ENCODE measurements at regions not wholly inside any gene's neighbourhood (a gene's known extent, or its start where the extent isn't known, plus 50 kb on each side); places are given as distances from the start of the nearest gene placed in this dataset.

DNA sequence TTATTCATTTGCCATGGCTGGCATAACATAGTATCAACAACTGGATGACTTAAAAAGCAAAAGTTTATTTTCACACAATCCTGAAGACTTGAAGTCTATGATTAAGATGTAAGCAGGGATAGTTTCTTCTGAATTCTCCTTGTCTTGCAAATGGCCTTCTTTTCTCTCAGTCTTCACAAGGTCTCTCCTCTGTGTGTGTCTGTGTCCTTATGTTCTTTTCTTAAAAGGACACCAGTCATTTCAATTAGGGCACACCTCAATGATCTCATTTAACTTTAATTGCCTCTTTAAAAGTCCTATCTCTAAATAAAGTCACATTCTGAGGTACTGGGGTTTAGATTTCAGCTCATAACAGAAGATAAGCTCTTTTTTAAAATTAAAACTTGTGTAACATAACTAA is 399.7 kb downstream of the PABPC4L start:
- ChIA-PET CTCF (no interaction called here), POLR2A (no interaction called here)
- TF ChIP-seq EZH2phosphoT487 (IDR thresholded peaks at IDR 0.05; ENCODE audit: borderline replicate concordance, low read depth) (no peak), MXI1 (IDR thresholded peaks at IDR 0.05; ENCODE audit: low read depth, low read length) (no peak), RAD21 (IDR thresholded peaks at IDR 0.05; ENCODE audit: low read length) (no peak), RXRA (IDR thresholded peaks at IDR 0.05; ENCODE audit: borderline replicate concordance, low read depth) (no peak), MEF2A (IDR thresholded peaks at IDR 0.05; ENCODE audit: borderline replicate concordance, low read depth) (no peak), TEAD4 (IDR thresholded peaks at IDR 0.05; ENCODE audit: borderline replicate concordance, insufficient read depth) (no peak), GATA2 (CRISPR knock-in tag; IDR thresholded peaks at IDR 0.05) (no peak), TCF12 (IDR thresholded peaks at IDR 0.05) (no peak), NRF1 (IDR thresholded peaks at IDR 0.05; ENCODE audit: low read depth, low read length) (no peak), FOXM1 (IDR thresholded peaks at IDR 0.05; ENCODE audit: low read depth) (no peak), NFIC (IDR thresholded peaks at IDR 0.05; ENCODE audit: borderline replicate concordance) (no peak)
- TF ChIP-seq, protein P1, sequence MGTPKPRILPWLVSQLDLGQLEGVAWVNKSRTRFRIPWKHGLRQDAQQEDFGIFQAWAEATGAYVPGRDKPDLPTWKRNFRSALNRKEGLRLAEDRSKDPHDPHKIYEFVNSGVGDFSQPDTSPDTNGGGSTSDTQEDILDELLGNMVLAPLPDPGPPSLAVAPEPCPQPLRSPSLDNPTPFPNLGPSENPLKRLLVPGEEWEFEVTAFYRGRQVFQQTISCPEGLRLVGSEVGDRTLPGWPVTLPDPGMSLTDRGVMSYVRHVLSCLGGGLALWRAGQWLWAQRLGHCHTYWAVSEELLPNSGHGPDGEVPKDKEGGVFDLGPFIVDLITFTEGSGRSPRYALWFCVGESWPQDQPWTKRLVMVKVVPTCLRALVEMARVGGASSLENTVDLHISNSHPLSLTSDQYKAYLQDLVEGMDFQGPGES (IDR thresholded peaks at IDR 0.05; ENCODE audit: low read depth, low read length): no peak
- TF ChIP-seq, protein P2, sequence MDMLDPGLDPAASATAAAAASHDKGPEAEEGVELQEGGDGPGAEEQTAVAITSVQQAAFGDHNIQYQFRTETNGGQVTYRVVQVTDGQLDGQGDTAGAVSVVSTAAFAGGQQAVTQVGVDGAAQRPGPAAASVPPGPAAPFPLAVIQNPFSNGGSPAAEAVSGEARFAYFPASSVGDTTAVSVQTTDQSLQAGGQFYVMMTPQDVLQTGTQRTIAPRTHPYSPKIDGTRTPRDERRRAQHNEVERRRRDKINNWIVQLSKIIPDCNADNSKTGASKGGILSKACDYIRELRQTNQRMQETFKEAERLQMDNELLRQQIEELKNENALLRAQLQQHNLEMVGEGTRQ (IDR thresholded peaks at IDR 0.05; ENCODE audit: borderline replicate concordance, low read depth, low read length): no peak
- no peaks in the 10 kb centered on the region for H4K20me1 ChIP-seq (ENCODE audit: insufficient read depth)
- no peaks in the 10 kb centered on the region for H3F3A ChIP-seq (replicated peaks; ENCODE audit: insufficient read depth)
- no peak overlapping the region for H2AFZ ChIP-seq (ENCODE audit: low read depth)
- H3K4me1 ChIP-seq (ENCODE audit: control insufficient read depth in 1 of 2, insufficient read depth in 2 of 2, low read depth in 1 of 2, low read length in 1 of 2): no peaks in the 10 kb centered on the region; a peak in 1 of 4 replicates
- H3K9me3 ChIP-seq: no peaks in the 10 kb centered on the region; the same call in 1 of the 2 replicates
- H3K27me3 ChIP-seq (ENCODE audit: insufficient read depth): no peaks in the 10 kb centered on the region
- no peaks in the 10 kb centered on the region; the same call in 1 of the 2 replicates for H3K9me2 ChIP-seq
- H3K36me3 ChIP-seq (replicated peaks in 1 of 2; ENCODE audit: control insufficient read depth in 1 of 2, insufficient read depth in 2 of 2, low read length in 1 of 2): no peaks in the 10 kb centered on the region
- H3K9ac ChIP-seq: no peak overlapping the region
- H3K27ac ChIP-seq (ENCODE audit: low read depth in 2 of 2, low read length in 1 of 2): no peak overlapping the region
- no peak overlapping the region for H3K4me2 ChIP-seq
- no peak for DNase-seq
- H3K4me3 ChIP-seq (ENCODE audit: low read depth in 2 of 2, low read length in 1 of 2): no peak overlapping the region
- H3K79me2 ChIP-seq (ENCODE audit: insufficient read depth): no peaks in the 10 kb centered on the region

DNA sequence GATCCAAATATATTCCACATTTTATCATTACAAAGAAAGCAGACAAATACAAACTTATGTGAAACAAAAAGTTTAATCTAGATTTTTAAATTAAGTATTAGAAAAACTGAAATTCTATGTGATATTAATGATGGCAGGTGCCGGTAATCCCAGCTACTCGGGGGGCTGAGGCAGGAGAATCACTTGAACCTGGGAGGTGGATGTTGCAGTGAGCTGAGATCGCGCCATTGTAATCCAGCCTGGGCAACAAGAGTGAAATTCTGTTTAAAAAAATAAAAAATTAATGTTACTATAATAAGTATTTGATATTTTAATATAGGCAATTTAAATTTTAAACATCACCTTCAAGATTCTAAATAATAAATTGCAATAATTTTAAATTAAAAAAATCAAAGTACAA is 400.6 kb downstream of the PABPC4L start:
- Histone ChIP-seq H3K27me3 (ENCODE audit: insufficient read depth) (no peaks in the 10 kb centered on the region), H3K4me2 (no peak overlapping the region), H3K27ac (ENCODE audit: low read depth in 2 of 2, low read length in 1 of 2) (no peak overlapping the region), H3K36me3 (replicated peaks in 1 of 2; ENCODE audit: control insufficient read depth in 1 of 2, insufficient read depth in 2 of 2, low read length in 1 of 2) (no peaks in the 10 kb centered on the region), H3F3A (replicated peaks; ENCODE audit: insufficient read depth) (no peaks in the 10 kb centered on the region), H3K9me3 (no peaks in the 10 kb centered on the region; the same call in 1 of the 2 replicates), H3K9me2 (no peaks in the 10 kb centered on the region; the same call in 1 of the 2 replicates), H3K4me3 (ENCODE audit: low read depth in 2 of 2, low read length in 1 of 2) (no peak overlapping the region), H3K9ac (no peak overlapping the region), H4K20me1 (ENCODE audit: insufficient read depth) (no peaks in the 10 kb centered on the region), H3K79me2 (ENCODE audit: insufficient read depth) (no peaks in the 10 kb centered on the region), H3K4me1 (ENCODE audit: control insufficient read depth in 1 of 2, insufficient read depth in 2 of 2, low read depth in 1 of 2, low read length in 1 of 2) (no peaks in the 10 kb centered on the region; a peak in 1 of 4 replicates), H2AFZ (ENCODE audit: low read depth) (no peak overlapping the region)
- TF ChIP-seq ELF1 (IDR thresholded peaks at IDR 0.05) (no peak), RXRA (IDR thresholded peaks at IDR 0.05; ENCODE audit: borderline replicate concordance, low read depth) (no peak), TCF12 (IDR thresholded peaks at IDR 0.05) (no peak), TAF1 (IDR thresholded peaks at IDR 0.05; ENCODE audit: borderline replicate concordance, low read depth, low read length) (no peak), FOXM1 (IDR thresholded peaks at IDR 0.05; ENCODE audit: low read depth) (no peak), JUND (IDR thresholded peaks at IDR 0.05) (no peak), TEAD4 (IDR thresholded peaks at IDR 0.05; ENCODE audit: borderline replicate concordance, insufficient read depth) (no peak), EP300 (IDR thresholded peaks at IDR 0.05; ENCODE audit: borderline replicate concordance in 1 of 2, low read depth in 1 of 2, low read length in 1 of 2) (no peak), SIN3A (IDR thresholded peaks at IDR 0.05; ENCODE audit: borderline replicate concordance, low read depth, low read length) (no peak), EZH2phosphoT487 (IDR thresholded peaks at IDR 0.05; ENCODE audit: borderline replicate concordance, low read depth) (no peak), NFIC (IDR thresholded peaks at IDR 0.05; ENCODE audit: borderline replicate concordance) (no peak), FOXJ3 (CRISPR knock-in tag; IDR thresholded peaks at IDR 0.05) (no peak), CHD2 (IDR thresholded peaks at IDR 0.05; ENCODE audit: low read length, partially characterized antibody) (no peak), MXI1 (IDR thresholded peaks at IDR 0.05; ENCODE audit: low read depth, low read length) (no peak), SMC3 (IDR thresholded peaks at IDR 0.05; ENCODE audit: low read depth, low read length) (no peak)
- TF ChIP-seq, protein P3, sequence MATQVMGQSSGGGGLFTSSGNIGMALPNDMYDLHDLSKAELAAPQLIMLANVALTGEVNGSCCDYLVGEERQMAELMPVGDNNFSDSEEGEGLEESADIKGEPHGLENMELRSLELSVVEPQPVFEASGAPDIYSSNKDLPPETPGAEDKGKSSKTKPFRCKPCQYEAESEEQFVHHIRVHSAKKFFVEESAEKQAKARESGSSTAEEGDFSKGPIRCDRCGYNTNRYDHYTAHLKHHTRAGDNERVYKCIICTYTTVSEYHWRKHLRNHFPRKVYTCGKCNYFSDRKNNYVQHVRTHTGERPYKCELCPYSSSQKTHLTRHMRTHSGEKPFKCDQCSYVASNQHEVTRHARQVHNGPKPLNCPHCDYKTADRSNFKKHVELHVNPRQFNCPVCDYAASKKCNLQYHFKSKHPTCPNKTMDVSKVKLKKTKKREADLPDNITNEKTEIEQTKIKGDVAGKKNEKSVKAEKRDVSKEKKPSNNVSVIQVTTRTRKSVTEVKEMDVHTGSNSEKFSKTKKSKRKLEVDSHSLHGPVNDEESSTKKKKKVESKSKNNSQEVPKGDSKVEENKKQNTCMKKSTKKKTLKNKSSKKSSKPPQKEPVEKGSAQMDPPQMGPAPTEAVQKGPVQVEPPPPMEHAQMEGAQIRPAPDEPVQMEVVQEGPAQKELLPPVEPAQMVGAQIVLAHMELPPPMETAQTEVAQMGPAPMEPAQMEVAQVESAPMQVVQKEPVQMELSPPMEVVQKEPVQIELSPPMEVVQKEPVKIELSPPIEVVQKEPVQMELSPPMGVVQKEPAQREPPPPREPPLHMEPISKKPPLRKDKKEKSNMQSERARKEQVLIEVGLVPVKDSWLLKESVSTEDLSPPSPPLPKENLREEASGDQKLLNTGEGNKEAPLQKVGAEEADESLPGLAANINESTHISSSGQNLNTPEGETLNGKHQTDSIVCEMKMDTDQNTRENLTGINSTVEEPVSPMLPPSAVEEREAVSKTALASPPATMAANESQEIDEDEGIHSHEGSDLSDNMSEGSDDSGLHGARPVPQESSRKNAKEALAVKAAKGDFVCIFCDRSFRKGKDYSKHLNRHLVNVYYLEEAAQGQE (IDR thresholded peaks at IDR 0.05; ENCODE audit: low read depth, low read length): no peak
- POLR2A ChIA-PET: no interaction called here
- CTCF ChIA-PET: no interaction called here
- DNase-seq: no peak
- 61% methylated on average over 4 of the region's 4 CpGs for WGBS (ENCODE audit: low lambda C conversion rate)
